Lung (tissue), 11 donors: ENCODE measurements at regions not wholly inside any gene's neighbourhood (a gene's known extent, or its start where the extent isn't known, plus 50 kb on each side); places are given as distances from the start of the nearest gene placed in this dataset.

Experiments used
- ATAC-seq: fragments of 200-7000 bp; cut with Tn5 transposase; one replicate; pipeline ENCODE4 v1.9.1; 2020; ENCODE audit warnings: moderate number of reproducible peaks; ENCODE audit not compliant: insufficient read depth, low FRiP score
- DNase-seq, 3 donors: peaks; one replicate each; pipeline ENCODE4 v3.0.0-alpha.2; 2013 to 2017
- H3K27ac ChIP-seq, 2 donors: one replicate each; pipeline ENCODE4 v1.5.1; 2013; ENCODE audit warnings: mild to moderate bottlenecking in 2 of 2, moderate library complexity in 2 of 2, control low read depth in 1 of 2, inconsistent platforms in 1 of 2, low read depth in 1 of 2, low read length in 1 of 2
- H3K27me3 ChIP-seq, 3 donors: one replicate each; pipeline ENCODE4 v1.5.1; 2013; ENCODE audit warnings: low read length in 2 of 3; ENCODE audit not compliant: control insufficient read depth in 3 of 3, insufficient read depth in 3 of 3
- H3K36me3 ChIP-seq, 4 donors: one replicate each; pipeline ENCODE4 v1.5.1; 2013; ENCODE audit warnings: low read length in 4 of 4, mild to moderate bottlenecking in 1 of 4, moderate library complexity in 1 of 4; ENCODE audit not compliant: control insufficient read depth in 4 of 4, insufficient read depth in 4 of 4
- H3K4me1 ChIP-seq, 5 donors: one replicate each; pipeline ENCODE4 v1.5.1; 2013; ENCODE audit warnings: low read length in 5 of 5, mild to moderate bottlenecking in 2 of 5, moderate library complexity in 1 of 5; ENCODE audit not compliant: control insufficient read depth in 5 of 5, insufficient read depth in 5 of 5
- H3K4me3 ChIP-seq: one replicate; pipeline ENCODE4 v1.5.1; 2013; ENCODE audit warnings: mild to moderate bottlenecking, control low read depth, moderate library complexity
- H3K9ac ChIP-seq, 2 donors: one replicate each; pipeline ENCODE4 v1.5.1; 2013; ENCODE audit warnings: low read length in 2 of 2, control low read depth in 1 of 2; ENCODE audit not compliant: insufficient read depth in 1 of 2
- H3K9me3 ChIP-seq, 4 donors: one replicate each; pipeline ENCODE4 v1.5.1; 2013; ENCODE audit warnings: low read length in 3 of 4, mild to moderate bottlenecking in 1 of 4, moderate library complexity in 1 of 4; ENCODE audit not compliant: control insufficient read depth in 4 of 4, insufficient read depth in 3 of 4
- CTCF ChIP-seq: IDR thresholded peaks from 2 replicates; pipeline ENCODE4 v1.5.1; 2012; ENCODE audit warnings: mild to moderate bottlenecking; ENCODE audit errors: control extremely low read depth, extremely low read depth
- WGBS, 2 donors: extraction: QIAGEN DNeasy Blood & Tissue Kit; methylation state at CpG; one replicate each; pipeline ENCODE4 v1.1.7; 2013; 5-methylcytosine and 5-hydroxymethylcytosine counted together
- donor health status: control.
- donor health status: control.
- donor health status: Bipolar disorder and iron deficiency.
- donor health status: healthy.
- donor health status: DM: yes; HTN: yes; CAD: no.

GRCh38 chr21:25384782-25385181 is 222.5 kb downstream of the MRPL39 start:
- TF ChIP-seq CTCF, result no peak
- Histone ChIP-seq H3K27ac (no peak overlapping the region), H3K9ac (no peak overlapping the region), H3K36me3 (no peaks in the 10 kb centered on the region), H3K4me1 (peaks cover 0 to 19% (median 0%) of the 10 kb centered on the region in 5 donors), H3K4me3 (no peak overlapping the region), H3K27me3 (no peaks in the 10 kb centered on the region), H3K9me3 (no peaks in the 10 kb centered on the region)
- DNase-seq, result no peak
- 92 to 94% methylated on average over 4 of the region's 4 CpGs for WGBS, 2 donors
- ATAC-seq, result no peak

GRCh38 chr21:25383545-25383944 is 223.7 kb downstream of the MRPL39 start:
- no peak overlapping the region for H3K9ac ChIP-seq
- DNase-seq (no peak), ATAC-seq (no peak)
- 56 to 72% methylated on average over 5 of the region's 5 CpGs for WGBS, 2 donors
- H3K27me3 ChIP-seq, result no peaks in the 10 kb centered on the region
- H3K9me3 ChIP-seq, result no peaks in the 10 kb centered on the region
- no peak overlapping the region for H3K27ac ChIP-seq
- H3K36me3 ChIP-seq, result no peaks in the 10 kb centered on the region
- H3K4me1 ChIP-seq, result peaks cover 0 to 19% (median 0%) of the 10 kb centered on the region in 5 donors
- H3K4me3 ChIP-seq, result no peak overlapping the region
- no peak for TF ChIP-seq CTCF

- no peaks in the 10 kb centered on the region for H3K9me3 ChIP-seq
- H3K4me1 ChIP-seq, result peaks cover 0 to 19% (median 0%) of the 10 kb centered on the region in 5 donors
- TF ChIP-seq CTCF, result no peak
- no peak overlapping the region for H3K4me3 ChIP-seq
- H3K27me3 ChIP-seq, result no peaks in the 10 kb centered on the region
- DNase-seq (peak; percentile 65 to 91 (median 91)), ATAC-seq (no peak)
- no peak overlapping the region for H3K9ac ChIP-seq
- no peak overlapping the region for H3K27ac ChIP-seq
- 74 to 87% methylated on average over 6 of the region's 6 CpGs for WGBS, 2 donors
- no peaks in the 10 kb centered on the region for H3K36me3 ChIP-seq
Measured at GRCh38 chr21:25381936-25382452, 225.3 kb downstream of the MRPL39 start.

- Histone ChIP-seq H3K36me3 (no peaks in the 10 kb centered on the region), H3K4me3 (no peak overlapping the region), H3K9me3 (no peaks in the 10 kb centered on the region), H3K27me3 (no peaks in the 10 kb centered on the region), H3K4me1 (peaks cover 0 to 14% (median 4%) of the 10 kb centered on the region in 5 donors), H3K27ac (no peak overlapping the region), H3K9ac (no peak overlapping the region)
- DNase-seq (no peak), ATAC-seq (no peak)
- WGBS, 2 donors, result 85 to 89% methylated on average over 1 of the region's 1 CpG
- no peak for TF ChIP-seq CTCF
Measured at GRCh38 chr21:25375675-25376074, 231.6 kb downstream of the MRPL39 start.
